Neural cell (in vitro differentiated cells): ENCODE measurements at regions not wholly inside any gene's neighbourhood (a gene's known extent, or its start where the extent isn't known, plus 50 kb on each side); places are given as distances from the start of the nearest gene placed in this dataset.

ENCODE experiments used
- CTCF ChIP-seq: fragments of 450-650 bp; IDR thresholded peaks from 2 replicates; pipeline ENCODE4 v1.5.1; 2014; ENCODE audit warnings: antibody characterized with exemption, mild to moderate bottlenecking, moderate library complexity; ENCODE audit not compliant: poor library complexity, severe bottlenecking
- EP300 ChIP-seq: fragments of 450-650 bp; conservative IDR thresholded peaks from 2 replicates; pipeline ENCODE4 v1.6.1; 2014; ENCODE audit warnings: antibody characterized with exemption, mild to moderate bottlenecking, moderate library complexity; ENCODE audit not compliant: poor library complexity, severe bottlenecking
- EZH2 ChIP-seq: fragments of 200-600, 300-800 bp; shearing (Covaris generic), sonication (generic); IDR thresholded peaks from 2 replicates; pipeline ENCODE4 v1.6.1; 2014; ENCODE audit warnings: antibody characterized with exemption, low read length, borderline replicate concordance, mild to moderate bottlenecking; ENCODE audit not compliant: insufficient read depth, poor library complexity, severe bottlenecking
- MXI1 ChIP-seq: fragments of 450-650 bp; conservative IDR thresholded peaks from 2 replicates; pipeline ENCODE4 v1.6.1; 2014; ENCODE audit warnings: antibody characterized with exemption, mild to moderate bottlenecking; ENCODE audit not compliant: poor library complexity, severe bottlenecking
- POLR2AphosphoS5 ChIP-seq: IDR thresholded peaks from 2 replicates; pipeline ENCODE4 v1.6.1; 2012
- REST ChIP-seq: IDR thresholded peaks from 2 replicates; pipeline ENCODE4 v1.6.1; 2012; ENCODE audit warnings: borderline replicate concordance
- SMC3 ChIP-seq: fragments of 450-650 bp; conservative IDR thresholded peaks from 2 replicates; pipeline ENCODE4 v1.6.1; 2014; ENCODE audit warnings: antibody characterized with exemption, mild to moderate bottlenecking, moderate library complexity; ENCODE audit not compliant: poor library complexity
- TAF1 ChIP-seq: IDR thresholded peaks from 2 replicates; pipeline ENCODE4 v1.6.1; 2012; ENCODE audit warnings: low read depth

- TF ChIP-seq POLR2AphosphoS5 (no peak), CTCF (peak; percentile 35), EZH2 (no peak), TAF1 (no peak), SMC3 (no peak), EP300 (no peak), MXI1 (no peak), REST (no peak)
These were observed 287.9 kb upstream of the PODXL start for GRCh38 chr7:131844369-131844768.
